DMS53 (cell line): ENCODE measurements at regions not wholly inside any gene's neighbourhood (a gene's known extent, or its start where the extent isn't known, plus 50 kb on each side); places are given as distances from the start of the nearest gene placed in this dataset.
A peak's percentile ranks its signal among the peaks of the same experiment; 100 is the strongest.
"Not testable (repeated sequence)": the region's sequence is repeated elsewhere in the genome, so short reads cannot be mapped to it uniquely, and the experiment has no call there.

Experiments used
- DNase-seq: peaks from one replicate; lab custom pipeline; 2025; lab: John Stamatoyannopoulos, UW

DNA sequence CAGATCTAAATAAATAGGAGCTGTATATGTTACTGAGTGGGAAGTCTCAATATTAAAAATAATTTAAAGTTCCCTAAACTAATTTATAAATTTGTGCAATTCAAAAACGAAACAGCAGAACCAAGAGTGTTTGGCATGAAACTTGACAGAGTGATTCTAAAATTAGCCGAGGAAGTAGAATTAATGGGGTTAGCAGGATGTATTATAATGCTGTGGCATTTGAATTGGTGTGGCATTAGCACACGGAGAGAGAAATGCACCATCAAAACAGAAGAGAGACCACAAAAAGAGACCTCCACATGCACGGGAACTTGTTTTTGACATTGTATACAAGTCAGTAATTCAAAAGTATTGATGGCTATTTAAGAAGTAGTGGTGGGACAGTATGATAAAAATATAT is 366.0 kb upstream of the RGS6 start:
- DNase-seq, result no peak

DNA sequence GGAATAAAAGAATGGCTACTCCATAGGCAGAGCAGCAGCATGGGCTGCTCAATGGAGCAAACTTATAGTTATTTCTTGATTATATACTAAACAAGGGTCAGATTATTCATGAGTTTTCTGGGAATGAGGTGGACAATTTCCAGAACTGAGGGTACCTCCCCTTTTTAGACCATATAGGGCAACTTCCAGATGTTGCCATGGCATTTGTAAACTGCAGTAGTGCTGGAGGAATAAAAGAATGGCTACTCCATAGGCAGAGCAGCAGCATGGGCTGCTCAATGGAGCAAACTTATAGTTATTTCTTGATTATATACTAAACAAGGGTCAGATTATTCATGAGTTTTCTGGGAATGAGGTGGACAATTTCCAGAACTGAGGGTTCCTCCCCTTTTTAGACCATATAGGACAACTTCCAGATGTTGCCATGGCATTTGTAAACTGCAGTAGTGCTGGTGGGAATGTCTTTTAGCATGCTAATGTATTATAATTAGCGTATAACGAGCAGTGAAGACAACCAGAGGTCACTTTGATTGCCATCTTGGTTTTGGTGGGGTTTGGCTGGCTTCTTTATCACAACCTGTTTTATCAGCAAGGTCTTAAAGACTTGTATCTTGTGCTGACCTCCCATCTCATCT is 364.6 kb upstream of the RGS6 start:
- not testable (repeated sequence) for DNase-seq

DNA sequence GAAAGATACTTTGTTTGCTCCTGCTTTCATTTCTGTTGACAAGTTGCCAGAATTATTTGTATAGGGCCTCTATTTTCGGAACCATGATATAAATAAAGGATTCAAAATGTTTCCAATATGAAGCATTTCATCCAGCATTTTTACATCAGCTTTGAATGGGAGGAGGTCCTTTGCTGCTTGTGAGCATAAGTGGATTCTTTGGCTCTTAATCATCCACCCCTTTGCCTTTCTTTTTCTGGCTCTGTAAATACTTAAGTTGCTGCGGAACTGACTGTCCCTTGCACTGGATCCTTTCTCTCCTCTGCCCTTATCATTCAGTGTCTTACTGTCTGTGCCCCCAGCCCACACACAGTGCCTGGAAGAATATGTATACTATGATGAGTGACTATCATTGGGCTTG is 357.3 kb upstream of the RGS6 start:
- DNase-seq, result peak; percentile 43

DNA sequence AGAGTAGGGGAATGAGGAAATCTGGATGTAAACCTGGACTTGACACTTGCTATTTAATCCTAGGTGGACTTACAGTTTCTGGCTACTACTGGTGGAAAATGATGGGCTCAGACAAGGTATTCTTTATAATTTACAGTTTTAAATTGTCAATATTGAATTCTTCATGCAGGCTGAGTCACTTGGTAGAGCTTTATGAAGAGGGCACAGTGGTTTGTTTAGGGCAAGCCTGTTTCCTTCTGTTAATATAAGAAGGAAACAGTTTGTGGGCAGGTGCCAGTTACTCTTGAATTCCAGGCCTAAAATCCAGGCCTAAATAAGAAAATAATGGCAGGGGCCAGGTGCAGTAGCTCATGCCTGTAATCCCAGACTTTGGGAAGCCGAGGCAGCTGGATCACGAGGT is 355.8 kb upstream of the RGS6 start:
- no peak for DNase-seq

DNA sequence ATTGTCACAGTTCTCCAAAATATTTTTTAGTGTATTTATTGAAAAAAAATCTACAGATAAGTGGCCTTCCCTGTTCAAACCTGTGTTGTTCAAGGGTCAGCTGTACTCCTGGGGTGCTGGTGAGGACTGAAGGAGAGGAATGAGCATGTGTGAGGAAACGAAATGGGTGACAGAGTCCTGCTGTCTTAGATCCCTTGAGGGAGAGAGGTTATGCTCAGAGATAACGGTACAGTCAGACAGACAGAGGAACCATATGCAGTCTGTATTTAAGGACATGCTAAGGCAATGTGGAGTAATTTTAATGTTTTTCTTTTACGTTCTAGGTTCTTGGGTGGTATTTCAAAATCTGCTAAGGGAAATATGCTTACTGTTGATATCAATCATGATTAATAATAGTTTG is 352.9 kb upstream of the RGS6 start:
- DNase-seq, result no peak

- DNase-seq, result no peak
These were observed 349.5 kb upstream of the RGS6 start for GRCh38 chr14:71582705-71583104.

DNA sequence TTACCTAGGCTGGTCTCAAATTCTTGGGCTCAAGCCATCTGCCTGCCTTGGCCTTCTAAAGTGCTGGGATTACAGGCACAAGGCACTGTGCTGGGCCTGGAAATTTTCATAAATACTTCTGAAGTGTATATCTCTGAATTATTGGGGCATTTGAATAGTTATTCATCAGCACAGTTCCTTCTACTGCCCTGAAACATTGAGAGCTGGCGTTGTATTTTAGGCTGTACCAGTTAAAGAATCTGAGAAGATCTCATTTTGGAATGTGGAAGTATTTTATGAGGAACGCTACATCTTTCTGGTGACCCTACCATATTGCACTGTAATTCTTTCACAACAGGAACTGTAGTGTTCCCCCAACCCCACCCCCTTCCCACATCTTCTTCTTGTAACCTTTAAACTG is 349.0 kb upstream of the RGS6 start:
- DNase-seq, result no peak

- no peak for DNase-seq
These were observed 348.5 kb upstream of the RGS6 start for GRCh38 chr14:71583705-71584104.

GRCh38 chr14:71585361-71585760 is 346.9 kb upstream of the RGS6 start:
- DNase-seq, result no peak

- DNase-seq, result no peak
These were observed 345.9 kb upstream of the RGS6 start for GRCh38 chr14:71586131-71586897.

DNA sequence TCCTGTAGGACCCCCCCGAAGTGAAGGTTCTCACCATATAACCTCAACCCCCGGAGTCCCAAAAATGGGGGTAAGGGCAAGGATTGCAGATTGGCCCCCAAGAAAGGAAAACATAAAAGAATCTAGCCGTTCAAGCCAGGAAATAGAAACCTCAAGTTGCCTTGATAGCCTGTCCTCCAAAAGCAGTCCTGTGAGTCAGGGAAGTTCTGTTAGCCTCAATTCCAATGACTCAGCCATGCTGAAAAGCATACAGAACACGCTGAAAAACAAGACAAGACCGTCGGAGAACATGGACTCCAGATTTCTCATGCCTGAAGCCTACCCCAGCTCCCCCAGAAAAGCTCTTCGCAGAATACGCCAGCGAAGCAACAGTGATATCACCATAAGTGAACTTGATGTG is 344.2 kb upstream of the RGS6 start:
- DNase-seq, result no peak

GRCh38 chr14:71588576-71589215 is 343.5 kb upstream of the RGS6 start:
- DNase-seq, result no peak

DNA sequence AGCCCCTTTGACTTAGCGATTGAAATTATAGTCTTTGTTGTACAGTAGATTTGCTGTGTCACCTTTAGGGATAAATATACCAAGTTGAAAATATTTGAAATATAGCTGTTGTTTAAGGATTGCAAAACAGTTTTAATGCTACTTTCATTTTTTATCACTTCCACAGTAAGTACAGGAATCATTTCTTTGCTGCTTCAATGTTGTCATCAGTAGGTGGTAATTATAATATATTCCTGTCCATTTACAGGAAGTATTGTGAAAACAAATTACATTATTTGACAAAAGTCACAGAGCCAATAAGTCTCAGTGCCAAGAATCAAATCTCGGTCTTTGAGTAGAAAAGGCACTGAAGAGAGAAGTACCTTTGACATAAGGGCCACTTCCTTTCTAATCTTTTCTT is 342.6 kb upstream of the RGS6 start:
- DNase-seq, result no peak

DNA sequence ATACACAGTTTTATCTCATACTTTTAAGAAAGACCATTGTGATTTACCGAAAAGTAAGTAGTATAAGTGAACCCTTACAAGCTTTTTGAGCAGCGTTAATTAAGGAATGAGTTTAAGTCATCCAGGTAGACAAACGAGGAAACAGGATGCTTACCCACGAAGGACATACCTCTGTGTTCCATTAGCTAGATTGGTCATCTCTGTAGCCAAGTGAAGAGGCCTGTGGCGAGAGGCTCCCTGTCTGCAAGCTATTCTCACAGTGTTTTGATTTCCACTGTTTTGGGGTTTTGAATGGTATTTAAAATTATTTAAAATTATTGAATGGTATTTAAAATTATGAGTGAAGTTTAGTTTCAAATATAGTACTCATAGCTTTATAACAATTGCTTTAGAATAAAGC is 342.1 kb upstream of the RGS6 start:
- no peak for DNase-seq

DNA sequence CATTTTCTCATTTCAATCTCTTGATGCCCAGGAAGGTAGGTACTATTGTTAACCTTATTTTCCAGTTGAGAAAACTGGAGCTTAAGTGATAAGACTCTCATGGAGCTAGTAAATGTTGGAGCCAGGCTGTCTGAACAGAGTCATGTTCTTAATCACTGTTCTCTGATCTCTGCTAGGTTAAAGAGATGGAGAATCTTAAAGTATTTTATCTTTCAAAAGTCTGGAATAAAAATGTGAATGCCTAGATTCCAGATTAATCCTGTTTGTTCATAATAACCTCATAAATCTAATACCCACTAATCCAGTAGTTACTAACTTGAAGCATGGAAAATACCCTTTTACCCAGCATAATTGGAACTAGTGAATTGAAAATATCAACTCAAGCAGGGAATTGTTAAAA is 341.0 kb upstream of the RGS6 start:
- DNase-seq, result no peak

- no peak for DNase-seq
These were observed 340.3 kb upstream of the RGS6 start for GRCh38 chr14:71591929-71592328.

GRCh38 chr14:71592361-71592760 is 339.9 kb upstream of the RGS6 start:
- DNase-seq, result no peak

DNA sequence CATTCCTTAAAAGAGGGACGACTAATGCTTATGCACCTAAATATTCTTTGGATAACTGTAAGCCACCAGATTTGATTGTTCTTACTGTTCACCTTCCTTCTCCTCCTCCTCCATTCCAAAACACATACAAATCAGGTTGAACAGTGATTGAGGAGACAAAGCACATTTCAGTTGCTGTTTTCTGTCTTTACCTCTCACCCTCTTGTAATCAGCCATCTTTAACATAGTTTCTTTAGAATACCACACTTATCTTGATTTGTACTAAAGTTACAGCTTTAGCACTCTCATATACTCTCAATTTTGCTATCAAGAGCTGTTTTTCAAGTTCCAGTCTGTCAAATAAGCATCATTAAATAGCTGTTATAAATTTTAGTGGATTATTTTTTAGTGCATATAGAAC is 338.3 kb upstream of the RGS6 start:
- no peak for DNase-seq

- DNase-seq, result no peak
These were observed 337.4 kb upstream of the RGS6 start for GRCh38 chr14:71594821-71595220.

GRCh38 chr14:71595441-71595840 is 336.8 kb upstream of the RGS6 start:
- no peak for DNase-seq

DNA sequence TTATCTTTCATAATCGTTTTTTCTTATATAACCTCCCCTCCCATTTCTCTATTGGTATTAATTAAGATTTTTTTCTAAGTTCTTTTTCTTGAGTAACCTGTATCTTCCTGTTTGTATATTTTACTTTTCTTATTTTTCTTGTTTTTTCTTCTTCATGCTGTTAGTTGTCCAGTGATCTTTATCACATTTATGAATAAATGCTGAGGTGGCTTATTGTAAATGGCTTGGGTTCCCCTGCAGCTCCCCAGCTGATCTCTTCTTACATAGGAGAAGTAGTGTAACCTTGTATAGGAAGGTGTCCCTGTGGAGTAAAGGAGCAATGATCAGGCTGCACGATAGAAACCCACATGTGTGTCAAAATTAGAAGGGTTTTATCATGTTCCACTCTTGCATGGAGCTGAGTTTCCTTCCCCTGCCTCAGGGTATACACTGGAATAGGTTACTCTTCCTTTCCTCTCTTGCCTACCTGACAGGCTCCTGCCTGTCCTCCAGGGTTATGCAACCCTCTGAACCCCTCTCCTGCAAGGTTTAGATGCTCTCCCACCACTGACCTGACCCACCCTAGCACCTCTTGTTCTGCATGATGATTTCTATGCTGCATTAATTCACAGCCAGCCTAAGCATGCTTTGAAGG is 334.8 kb upstream of the RGS6 start:
- DNase-seq, result no peak

DNA sequence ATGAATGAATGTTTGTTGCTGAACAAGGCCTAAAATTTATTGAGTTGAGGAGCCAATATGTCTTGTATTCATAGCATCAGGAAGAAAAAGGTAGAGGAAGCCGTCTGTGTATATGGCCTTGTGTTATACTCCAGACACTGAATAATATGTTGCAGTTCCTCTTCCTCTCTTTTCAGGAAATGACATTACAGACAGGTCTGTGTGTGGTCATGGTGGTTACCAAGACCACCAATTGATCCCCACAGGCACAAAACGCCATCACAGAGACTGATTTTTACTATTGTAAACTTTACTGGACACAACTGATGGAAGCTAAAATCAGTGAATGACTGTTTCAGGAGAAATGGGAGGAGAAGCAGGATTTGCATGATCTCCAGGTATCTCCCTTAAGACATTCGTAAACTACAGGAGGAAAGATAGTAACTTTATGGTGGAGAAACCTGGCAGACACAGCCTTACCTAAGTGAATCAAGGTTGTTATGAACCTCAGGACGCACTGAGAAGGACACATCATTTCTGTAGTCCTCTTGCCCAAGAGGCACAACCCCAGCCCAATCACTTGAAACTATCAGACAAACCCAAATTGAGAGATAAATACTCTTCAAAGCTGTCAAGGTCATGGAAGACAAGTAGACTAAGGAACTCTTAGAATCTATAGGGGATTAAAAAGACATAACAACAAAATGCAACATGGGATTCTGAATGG is 334.1 kb upstream of the RGS6 start:
- no peak for DNase-seq
